ENCODE measurements at regions not wholly inside any gene's neighbourhood (a gene's known extent, or its start where the extent isn't known, plus 50 kb on each side); places are given as distances from the start of the nearest gene placed in this dataset.
"Not testable (repeated sequence)": the region's sequence is repeated elsewhere in the genome, so short reads cannot be mapped to it uniquely, and the experiment has no call there.

DNA sequence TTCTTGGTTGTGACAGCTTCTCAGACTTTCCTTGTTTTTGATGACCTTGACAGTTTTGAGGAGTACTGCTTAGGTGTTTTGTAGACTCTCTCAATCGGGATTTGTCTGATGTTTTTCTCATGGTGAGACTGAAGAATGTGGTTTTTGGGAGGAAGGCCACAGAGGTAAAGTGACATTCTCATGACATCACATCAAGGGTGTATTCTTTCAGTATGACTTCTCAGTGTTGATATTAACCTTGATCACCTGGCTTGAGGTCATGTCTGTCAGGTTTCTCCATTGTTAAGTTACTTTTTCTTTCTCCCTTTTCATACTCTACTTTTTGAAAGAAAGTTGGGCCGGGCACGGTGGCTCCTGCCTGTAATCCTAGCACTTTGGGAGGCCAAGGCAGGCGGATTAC, 269.9 kb downstream of the ZNF37A start:
- not testable (repeated sequence) for DNase-seq

DNA sequence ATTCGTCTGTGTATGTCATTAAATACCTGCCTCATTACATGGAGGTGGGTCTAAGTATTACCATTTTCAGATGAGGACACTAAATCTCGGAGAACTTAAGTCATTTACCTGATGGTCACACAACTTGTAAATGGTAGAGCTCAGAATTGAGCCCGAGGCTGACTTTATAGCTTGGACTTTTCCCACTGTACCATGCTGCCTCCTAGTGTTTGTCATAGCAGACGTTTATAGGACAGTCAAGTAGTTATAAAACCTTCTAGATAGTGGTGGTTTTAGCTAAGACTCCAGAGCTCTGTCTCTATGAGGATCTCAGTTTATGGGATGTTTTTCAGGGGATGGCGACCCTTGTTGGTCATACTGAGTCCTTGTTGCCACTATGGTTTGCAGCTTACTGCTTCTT, 271.8 kb downstream of the ZNF37A start:
- not testable (repeated sequence) for DNase-seq

DNA sequence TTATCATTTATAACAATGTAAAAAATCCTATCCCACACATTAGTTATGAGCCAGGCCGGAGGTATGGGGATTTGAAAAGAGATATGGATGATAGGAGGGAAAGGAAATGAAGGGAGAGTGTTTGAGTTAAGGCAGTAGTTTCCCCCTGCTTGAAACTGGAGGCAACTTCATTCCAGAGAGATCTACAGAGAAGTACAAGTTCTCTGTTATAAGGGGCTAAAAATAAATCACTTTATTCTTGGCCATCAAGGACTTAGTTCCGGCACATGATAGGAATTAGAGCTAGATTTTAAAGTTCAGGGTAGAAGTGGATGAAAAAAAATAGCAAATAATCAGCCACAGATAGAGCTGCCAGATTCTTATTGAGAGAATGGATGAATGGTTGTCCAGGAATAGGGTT, 289.7 kb downstream of the ZNF37A start:
- not testable (repeated sequence) for DNase-seq

DNA sequence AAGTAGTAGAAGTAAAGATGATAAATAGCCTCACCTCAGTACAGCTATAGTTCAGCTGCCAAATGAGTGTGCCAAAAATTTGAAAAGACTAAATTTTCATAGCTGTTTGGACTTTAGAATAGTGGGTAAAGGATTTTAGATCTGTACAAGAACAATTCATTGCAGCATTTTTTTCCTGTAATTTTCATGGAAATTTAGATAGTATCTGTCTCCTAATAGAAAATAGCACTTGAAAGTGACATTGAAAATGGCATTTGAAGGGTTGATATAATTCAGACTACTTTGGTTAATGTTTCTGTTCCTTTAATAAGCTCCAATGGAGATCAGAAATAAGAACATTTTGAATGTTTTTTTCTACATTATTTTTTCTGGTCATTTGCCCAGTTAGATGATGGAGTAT, 292.7 kb downstream of the ZNF37A start:
- not testable (repeated sequence) for DNase-seq

DNA sequence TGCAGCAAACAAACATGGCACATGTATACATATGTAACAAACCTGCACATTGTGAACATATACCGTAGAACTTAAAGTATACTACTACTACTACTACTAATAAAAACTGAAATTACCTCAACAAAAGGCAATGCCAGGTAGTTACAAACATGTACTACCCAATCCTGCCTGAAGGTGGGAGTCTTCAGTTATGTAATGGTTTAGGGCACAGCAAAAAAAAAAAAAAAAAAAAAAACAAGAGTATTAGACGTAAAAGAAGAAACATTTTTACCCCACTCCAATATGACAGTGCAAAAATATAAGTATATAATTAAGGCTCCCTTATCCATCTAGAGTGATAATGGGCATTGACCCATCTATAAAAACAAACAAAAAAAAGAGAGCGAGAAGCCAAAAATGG, 296.6 kb downstream of the ZNF37A start:
- peak in 1 of 4 experiments; percentile 0 for DNase-seq

DNA sequence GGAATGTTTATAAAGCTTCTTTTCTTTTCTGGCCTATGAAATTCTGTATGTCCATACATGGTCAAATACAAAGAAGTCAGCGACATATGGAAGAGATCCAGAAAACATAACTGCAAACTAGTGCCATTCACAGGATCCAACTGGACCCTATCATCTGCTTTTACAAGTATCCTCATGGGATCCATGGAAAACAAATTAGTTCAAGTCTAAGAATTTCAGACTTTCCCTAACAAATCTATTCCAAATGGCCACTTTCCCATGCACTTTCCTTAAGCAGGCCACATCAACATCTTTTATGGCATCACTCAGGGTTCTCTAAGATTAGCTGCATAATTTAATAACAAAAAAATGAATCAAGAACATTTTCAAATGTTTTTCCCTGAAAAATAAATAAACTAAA, 301.3 kb downstream of the ZNF37A start:
- DNase-seq, result not testable (repeated sequence)

DNA sequence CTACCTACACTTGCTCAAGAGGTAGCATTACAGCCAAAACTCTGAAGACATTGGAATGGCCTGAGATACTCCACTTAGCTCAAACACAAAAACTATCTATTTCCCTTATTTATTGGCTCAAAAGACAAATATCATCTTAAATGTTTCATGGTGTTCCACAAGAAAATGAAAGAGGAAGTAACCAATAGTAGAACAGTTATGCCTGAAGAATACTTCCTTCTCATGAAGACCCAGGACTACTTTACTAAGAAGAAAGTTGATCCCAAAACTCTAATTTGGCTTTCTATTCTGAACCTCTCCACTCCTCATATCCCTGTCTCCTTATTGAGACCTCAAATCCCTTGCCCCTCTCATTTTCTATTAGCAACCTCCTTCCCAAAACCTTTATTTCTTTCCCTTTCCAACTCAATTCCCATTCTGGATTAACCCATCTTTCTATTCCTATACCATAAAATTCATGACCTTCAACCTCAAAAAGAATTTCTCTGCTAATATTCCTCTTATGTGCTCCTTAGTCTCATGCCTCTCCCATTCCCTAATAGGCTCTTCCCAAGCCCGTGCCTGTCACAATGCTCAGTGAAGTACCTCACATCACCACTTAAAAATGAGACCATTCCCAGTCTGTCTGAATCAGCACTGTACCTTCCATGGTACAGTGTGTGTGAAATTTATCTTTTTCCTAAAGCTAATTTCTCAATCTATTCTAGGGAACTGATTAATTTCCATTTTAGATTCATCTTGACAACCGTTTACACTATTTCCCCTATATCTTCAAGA, 302.2 kb downstream of the ZNF37A start:
- not testable (repeated sequence) for DNase-seq

DNA sequence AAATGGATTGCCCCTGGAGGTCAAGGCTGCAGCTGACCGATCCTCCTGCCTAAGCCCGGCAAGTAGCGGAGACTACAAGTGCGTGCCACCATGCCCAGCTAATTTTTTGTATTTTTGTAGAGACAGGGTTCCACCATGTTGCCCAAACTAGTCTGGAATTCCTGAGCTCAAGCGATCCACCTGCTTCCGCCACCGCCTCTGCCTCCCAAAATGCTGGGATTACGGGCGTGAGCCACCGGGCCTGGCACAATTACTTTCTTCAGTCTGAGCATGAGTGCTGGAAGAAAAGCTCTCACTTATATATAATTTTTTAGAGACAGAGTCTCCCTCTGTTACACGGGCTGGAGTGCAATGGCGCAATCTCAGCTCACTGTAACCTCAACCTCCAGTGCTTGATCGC, 307.4 kb downstream of the ZNF37A start:
- not testable (repeated sequence) for DNase-seq

DNA sequence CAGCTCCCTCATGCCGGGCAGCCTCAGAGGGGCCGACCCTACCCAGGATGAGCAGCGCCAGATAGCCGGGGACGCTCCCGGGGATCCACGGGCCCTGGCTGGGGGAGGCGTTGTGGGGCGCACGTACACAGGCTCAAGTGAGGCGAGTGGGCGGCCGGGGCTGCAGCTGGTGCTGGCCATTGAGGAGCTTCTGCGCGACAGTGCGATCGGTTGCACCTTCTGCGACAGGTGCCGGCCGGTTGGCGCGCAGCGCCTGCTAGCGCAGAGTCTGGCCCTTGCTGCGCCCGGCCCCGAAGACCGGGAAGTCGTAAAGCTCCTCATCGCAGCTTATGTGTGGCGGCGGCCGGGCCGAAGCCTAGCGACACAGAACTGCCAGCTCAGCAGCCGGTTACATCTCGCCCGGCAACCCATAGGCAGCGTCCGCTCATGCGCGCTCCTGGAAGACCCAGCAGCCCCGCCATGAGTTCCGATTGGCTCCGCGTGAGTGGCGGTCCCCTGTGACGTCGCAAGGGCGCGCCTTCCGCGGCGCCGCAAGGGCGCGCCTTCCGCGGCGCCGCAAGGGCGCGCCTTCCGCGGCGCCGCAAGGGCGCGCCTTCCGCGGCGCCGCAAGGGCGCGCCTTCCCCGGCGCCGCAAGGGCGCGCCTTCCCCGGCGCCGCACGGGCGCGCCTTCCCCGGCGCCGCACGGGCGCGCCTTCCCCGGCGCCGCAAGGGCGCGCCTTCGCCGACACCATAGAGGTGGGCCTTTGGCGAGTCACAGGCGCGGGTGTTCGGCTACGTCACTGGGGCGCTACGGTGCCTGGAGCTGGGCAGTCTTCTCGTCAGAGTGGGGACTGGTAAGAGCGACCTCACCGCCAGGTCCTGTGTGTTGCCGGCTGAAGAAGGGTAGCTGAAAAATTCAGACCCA, 308.6 kb downstream of the ZNF37A start:
- peak; percentile 76 to 89 (median 85) for DNase-seq

DNA sequence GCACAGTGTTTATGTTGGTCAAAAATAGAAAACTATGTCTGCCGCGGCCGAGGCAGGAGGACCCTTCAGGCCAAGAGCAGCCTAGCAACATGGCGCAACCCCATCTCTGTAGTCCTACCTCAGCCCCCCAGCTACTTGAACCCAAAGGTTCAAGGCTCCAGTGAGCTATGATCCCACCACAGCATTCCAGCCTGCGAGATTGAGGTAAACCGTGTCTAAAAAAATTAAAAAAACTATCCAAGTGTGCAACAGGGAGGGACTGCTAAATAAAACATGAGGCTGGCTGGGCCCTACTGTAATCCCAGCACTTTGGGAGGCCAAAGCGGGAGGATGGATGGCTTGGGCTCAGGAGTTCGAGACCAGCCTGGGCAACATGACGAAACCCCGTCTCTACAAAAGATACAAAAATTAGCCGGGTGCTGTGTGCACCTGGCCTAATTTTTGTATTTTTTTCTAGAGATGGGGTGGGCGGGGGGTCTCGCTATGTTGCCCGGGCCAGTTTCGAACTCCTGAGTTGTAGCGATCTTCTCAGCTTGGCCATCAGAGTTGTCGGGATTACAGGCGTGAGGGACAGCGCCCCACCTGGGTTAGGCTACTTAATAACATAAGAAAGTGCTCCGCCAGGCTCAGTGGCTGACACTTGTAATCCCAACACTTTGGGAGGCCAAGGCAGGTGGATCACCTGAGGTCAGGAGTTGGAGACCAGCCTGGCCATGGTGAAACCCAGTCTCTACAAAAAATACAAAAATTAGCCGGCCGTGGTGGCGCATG, 309.4 kb downstream of the ZNF37A start:
- not testable (repeated sequence) for DNase-seq

DNA sequence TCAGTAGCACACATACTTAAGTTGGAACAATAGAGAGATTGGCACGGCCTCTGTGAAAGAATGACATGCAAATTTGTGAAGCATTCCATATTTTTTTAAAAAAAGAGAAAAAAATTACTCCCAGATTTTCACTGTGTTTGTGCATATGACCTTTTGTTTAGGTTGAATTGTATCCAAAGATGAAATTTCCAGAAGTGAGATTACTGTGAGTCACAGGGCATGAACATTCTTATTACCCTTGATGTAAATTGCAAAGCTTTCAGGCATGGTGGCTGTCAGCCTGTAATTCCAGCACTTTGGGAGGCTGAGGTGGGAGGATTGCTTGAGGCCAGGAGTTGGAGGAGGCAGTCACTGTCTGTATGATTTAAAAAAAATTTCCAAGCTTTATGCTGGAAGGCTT, 329.5 kb downstream of the ZNF37A start:
- DNase-seq, result not testable (repeated sequence)

DNA sequence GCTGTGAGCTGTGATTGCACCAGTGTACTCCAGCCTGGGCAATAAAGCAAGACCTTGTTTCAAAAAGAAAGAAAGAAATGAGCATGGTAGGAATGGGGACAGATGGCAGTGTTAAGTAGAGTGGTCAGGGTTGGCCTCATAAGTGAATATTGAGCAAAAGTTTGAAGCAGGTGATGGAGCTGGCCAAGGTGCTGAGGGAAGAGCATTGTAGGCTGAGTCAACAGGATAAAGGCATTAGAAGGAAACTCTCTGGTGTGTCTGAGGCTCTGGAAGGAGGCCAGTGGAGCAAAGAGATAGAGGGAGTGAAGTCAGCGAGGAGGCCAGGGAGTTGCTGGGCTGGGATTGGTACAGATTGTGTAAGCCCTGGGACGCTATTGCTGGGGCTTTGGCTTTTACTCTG, 336.1 kb downstream of the ZNF37A start:
- not testable (repeated sequence) for DNase-seq

DNA sequence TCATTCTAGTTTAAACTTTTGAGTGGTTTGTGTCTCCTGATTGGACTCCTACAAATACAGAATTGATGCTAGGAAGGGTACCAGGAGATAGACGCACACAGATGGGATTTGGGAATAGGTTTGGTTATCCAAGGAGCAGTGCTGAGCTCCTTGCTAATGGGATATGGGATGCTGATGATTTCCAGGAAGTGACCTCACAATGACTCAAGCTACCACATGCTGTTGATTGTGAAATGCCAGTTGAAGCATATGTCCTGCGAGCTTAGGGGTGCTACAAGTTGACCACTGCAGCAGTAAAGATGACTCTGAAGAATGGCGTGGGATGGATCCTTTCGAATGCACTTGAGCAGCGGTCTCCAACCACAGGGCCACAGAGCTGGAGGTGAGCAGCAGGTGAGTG, 343.2 kb downstream of the ZNF37A start:
- not testable (repeated sequence) for DNase-seq

DNA sequence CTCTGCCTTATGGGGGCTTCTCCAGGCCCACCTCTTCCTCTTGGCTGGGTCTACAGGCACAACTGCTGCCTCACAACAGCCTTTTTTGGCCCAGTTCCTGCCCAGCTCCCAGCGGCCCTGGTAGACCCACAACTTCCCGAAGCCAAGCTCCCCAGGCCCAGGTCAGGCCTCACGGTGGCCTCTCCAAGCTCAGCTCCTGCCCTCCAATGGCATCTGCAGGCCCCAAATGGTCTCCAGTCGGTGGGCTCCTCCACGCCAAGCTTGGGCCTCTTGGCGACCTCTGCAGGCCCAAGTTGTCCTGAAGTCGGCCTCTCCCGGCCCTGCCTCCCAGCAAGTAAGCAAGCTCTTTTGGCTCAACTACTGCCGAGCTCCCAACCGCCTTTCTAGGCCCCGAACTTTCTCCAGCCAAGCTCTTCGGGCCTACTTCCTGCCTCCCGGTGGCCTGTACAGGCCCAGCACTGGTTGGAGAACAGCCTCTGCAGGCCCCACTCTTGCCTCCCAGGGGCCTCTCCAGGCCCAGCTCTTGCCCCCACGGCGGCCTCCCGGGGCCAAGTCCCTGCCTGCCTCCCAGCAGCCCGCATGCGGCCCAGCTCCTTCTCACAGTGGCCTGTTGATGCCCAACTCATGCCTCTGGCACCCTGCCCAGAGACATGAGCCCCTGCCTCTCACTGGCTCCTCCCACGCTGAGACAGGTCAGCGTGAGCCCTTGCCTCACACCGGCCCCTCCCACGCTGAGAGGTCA, 354.6 kb downstream of the ZNF37A start:
- not testable (repeated sequence) for DNase-seq

DNA sequence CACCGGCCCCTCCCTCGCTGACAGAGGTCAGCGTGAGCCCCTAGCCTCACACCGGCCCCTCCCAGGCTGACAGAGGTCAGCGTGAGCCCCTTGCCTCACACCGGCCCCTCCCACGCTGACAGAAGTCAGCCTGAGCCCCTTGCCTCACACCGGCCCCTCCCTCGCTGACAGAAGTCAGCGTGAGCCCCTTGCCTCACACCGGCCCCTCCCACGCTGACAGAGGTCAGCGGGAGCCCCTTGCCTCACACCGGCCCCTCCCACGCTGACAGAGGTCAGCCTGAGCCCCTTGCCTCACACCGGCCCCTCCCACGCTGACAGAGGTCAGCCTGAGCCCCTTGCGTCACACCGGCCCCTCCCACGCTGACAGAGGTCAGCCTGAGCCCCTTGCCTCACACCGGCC, 355.5 kb downstream of the ZNF37A start:
- DNase-seq, result not testable (repeated sequence)

DNA sequence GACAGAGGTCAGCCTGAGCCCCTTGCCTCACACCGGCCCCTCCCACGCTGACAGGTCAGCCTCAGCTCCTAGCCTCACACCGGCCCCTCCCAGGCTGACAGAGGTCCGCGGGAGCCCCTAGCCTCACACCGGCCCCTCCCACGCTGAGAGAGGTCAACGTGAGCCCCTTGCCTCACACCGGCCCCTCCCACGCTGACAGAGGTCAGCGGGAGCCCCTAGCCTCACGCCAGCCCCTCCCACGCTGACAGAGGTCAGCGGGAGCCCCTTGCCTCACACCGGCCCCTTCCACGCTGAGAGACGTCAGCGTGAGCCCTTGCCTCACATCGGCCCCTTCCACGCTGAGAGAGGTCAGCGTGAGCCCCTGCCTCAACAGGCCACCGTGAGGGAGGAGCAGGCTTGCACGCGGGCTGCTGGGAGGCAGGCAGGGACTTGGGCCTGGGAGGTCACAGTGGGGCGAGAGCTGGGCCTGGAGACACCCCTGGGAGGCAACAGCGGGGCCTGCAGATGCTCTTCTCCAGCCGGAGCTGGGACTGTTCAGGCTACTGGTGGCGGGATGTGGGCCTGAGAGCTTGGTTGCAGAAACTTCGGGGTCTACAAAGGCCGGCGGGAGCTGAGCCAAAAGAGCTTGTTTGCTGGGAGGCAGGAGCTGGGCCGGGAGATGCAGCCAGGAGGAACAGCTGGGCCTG, 356.4 kb downstream of the ZNF37A start:
- DNase-seq, result not testable (repeated sequence)

DNA sequence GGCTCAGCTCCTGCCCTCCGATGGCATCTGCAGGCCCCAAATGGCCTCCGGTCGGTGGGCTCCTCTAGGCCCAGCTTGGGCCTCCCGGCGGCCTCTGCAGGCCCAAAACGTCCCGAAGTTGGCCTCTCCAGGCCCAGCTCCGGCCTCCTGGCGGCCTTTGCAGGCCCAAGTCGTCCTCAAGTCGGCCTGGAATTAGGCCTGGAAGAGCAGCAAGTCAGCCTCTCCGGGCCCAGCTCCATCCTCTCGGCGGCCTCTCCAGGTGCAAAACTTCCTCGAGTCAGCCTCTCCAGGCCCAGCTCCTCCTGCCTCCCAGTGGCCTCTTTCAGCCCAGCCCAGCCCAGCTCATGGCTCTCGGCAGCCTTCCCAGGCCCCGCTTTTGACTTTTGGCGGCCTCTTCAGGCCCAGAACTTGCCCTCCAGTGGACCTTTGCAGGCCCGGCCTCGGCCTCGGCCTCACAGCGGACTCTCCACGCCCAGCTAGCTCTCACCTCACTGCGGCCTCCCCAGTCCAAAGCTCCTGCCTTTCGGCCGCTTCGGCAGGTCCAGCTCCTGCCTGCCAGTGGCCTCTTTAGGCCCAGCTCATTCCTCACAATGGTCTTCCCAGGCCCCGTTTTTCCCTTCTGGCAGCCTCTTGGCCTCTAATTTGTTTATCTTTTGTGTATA, 357.3 kb downstream of the ZNF37A start:
- DNase-seq, result not testable (repeated sequence)
